IMR-90 (cell line): ENCODE measurements at regions not wholly inside any gene's neighbourhood (a gene's known extent, or its start where the extent isn't known, plus 50 kb on each side); places are given as distances from the start of the nearest gene placed in this dataset.

Experiments used
- ATAC-seq: fragments of 200-7000 bp; cut with Tn5 transposase; 2 replicates; pipeline ENCODE4 v1.9.1; 2020; ENCODE audit warnings: low read depth, mild to moderate bottlenecking, moderate library complexity
- BruUV-seq: library from RNA; stranded (reverse); fragments of 400-500 nt; replicated peaks from 2 replicates; lab custom pipeline; 2021; lab: Mats Ljungman, UMichigan
- CTCF ChIA-PET: fragments of 300-600 bp; formaldehyde crosslinking; extraction: SDS; loops from one replicate; lab custom pipeline; 2021; ENCODE audit warnings: antibody characterized with exemption; lab: Yijun Ruan, JAX
- POLR2A ChIA-PET: fragments of 300-600 bp; sonication (Branson Sonifier 250); formaldehyde crosslinking; loops from one replicate; lab custom pipeline; 2022; ENCODE audit warnings: antibody characterized with exemption; ENCODE audit not compliant: unreplicated experiment; lab: Charles Lee
- DNase-seq: peaks from one replicate; pipeline ENCODE4 v3.0.0; 2013
- H2AFZ ChIP-seq: replicated peaks from 2 replicates; pipeline ENCODE3; 2013; ENCODE audit warnings: low read length, mild to moderate bottlenecking; ENCODE audit not compliant: poor library complexity
- H2AK5ac ChIP-seq: 2 replicates; pipeline ENCODE4 v1.6.1; 2013; ENCODE audit warnings: low read depth, low read length, inconsistent platforms
- H2AK9ac ChIP-seq: replicated peaks from 2 replicates; pipeline ENCODE3; 2013; ENCODE audit warnings: mild to moderate bottlenecking, low read depth, low read length, moderate library complexity; ENCODE audit not compliant: poor library complexity
- H2BK120ac ChIP-seq: 2 replicates; pipeline ENCODE4 v1.6.1; 2013; ENCODE audit warnings: low read depth, low read length, inconsistent platforms
- H2BK15ac ChIP-seq: 3 replicates; pipeline ENCODE4 v1.6.1; 2013; ENCODE audit warnings: low read depth, low read length, inconsistent platforms
- H2BK20ac ChIP-seq: 2 replicates; pipeline ENCODE4 v1.6.1; 2013; ENCODE audit warnings: low read depth, mild to moderate bottlenecking, inconsistent platforms, low read length, moderate library complexity
- H2BK5ac ChIP-seq: 2 replicates; pipeline ENCODE4 v1.6.1; 2013; ENCODE audit warnings: mild to moderate bottlenecking, low read depth, low read length, inconsistent platforms; ENCODE audit not compliant: poor library complexity, severe bottlenecking
- H3K14ac ChIP-seq: replicated peaks from 2 replicates; pipeline ENCODE4 v1.6.1; 2013; ENCODE audit warnings: low read depth, low read length, inconsistent platforms
- H3K18ac ChIP-seq: 2 replicates; pipeline ENCODE4 v1.6.1; 2013; ENCODE audit warnings: low read depth, low read length, control low read depth
- H3K23ac ChIP-seq: 2 replicates; pipeline ENCODE4 v1.6.1; 2013; ENCODE audit warnings: low read depth, low read length, inconsistent platforms
- H3K27ac ChIP-seq: 2 replicates; pipeline ENCODE4 v1.5.1; 2013; ENCODE audit warnings: mild to moderate bottlenecking, control low read depth, low read length; ENCODE audit not compliant: insufficient read depth
- H3K27me3 ChIP-seq: 2 replicates; pipeline ENCODE4 v1.6.1; 2013; ENCODE audit warnings: low read length; ENCODE audit not compliant: control insufficient read depth, insufficient read depth
- H3K36me3 ChIP-seq: 2 replicates; pipeline ENCODE4 v1.6.1; 2013; ENCODE audit warnings: low read length, mixed read lengths; ENCODE audit not compliant: control insufficient read depth, insufficient read depth
- H3K4ac ChIP-seq: 2 replicates; pipeline ENCODE4 v1.6.1; 2013; ENCODE audit warnings: low read depth, low read length, inconsistent platforms
- H3K4me1 ChIP-seq: 2 replicates; pipeline ENCODE4 v1.6.1; 2013; ENCODE audit warnings: low read length, mixed read lengths; ENCODE audit not compliant: control insufficient read depth, insufficient read depth
- H3K4me2 ChIP-seq: 2 replicates; pipeline ENCODE4 v1.6.1; 2013; ENCODE audit warnings: low read depth, mild to moderate bottlenecking, control low read depth, low read length, moderate library complexity
- H3K4me3 ChIP-seq: 2 replicates; pipeline ENCODE4 v1.5.1; 2013; ENCODE audit warnings: low read depth, mild to moderate bottlenecking, control low read depth, low read length, moderate library complexity; ENCODE audit not compliant: insufficient read depth
- H3K56ac ChIP-seq: 2 replicates; pipeline ENCODE4 v1.6.1; 2013; ENCODE audit warnings: low read length, inconsistent platforms; ENCODE audit not compliant: insufficient read depth; ENCODE audit errors: extremely low read depth
- H3K79me1 ChIP-seq, 2 experiments: 2 replicates each; pipeline ENCODE4 v1.6.1; 2013; ENCODE audit warnings: low read length in 2 of 2, inconsistent platforms in 1 of 2, low read depth in 1 of 2
- H3K9ac ChIP-seq: 2 replicates; pipeline ENCODE4 v1.6.1; 2013; ENCODE audit warnings: low read depth, low read length, control low read depth
- H3K9me1 ChIP-seq: 2 replicates; pipeline ENCODE4 v1.6.1; 2013; ENCODE audit warnings: low read length, inconsistent platforms; ENCODE audit not compliant: insufficient read depth
- H3K9me3 ChIP-seq: 2 replicates; pipeline ENCODE4 v1.6.1; 2013; ENCODE audit warnings: low read length; ENCODE audit not compliant: control insufficient read depth, insufficient read depth
- H4K20me1 ChIP-seq: 2 replicates; pipeline ENCODE4 v1.6.1; 2013; ENCODE audit warnings: low read length, inconsistent platforms; ENCODE audit not compliant: insufficient read depth
- H4K5ac ChIP-seq: 2 replicates; pipeline ENCODE4 v1.6.1; 2013; ENCODE audit warnings: mild to moderate bottlenecking, low read depth, low read length, control low read depth
- H4K8ac ChIP-seq, 2 experiments: 2 replicates each; pipeline ENCODE4 v1.6.1; 2013; ENCODE audit warnings: low read depth in 2 of 2, low read length in 2 of 2, control low read depth in 1 of 2, inconsistent platforms in 1 of 2
- H4K91ac ChIP-seq: 2 replicates; pipeline ENCODE4 v1.6.1; 2013; ENCODE audit warnings: low read depth, low read length, inconsistent platforms; ENCODE audit not compliant: insufficient read depth
- BHLHE40 ChIP-seq: fragments of 150-350 bp; IDR thresholded peaks from 2 replicates; pipeline ENCODE4 v1.6.1; 2016; ENCODE audit warnings: mild to moderate bottlenecking, low read depth, low read length
- CEBPB ChIP-seq: IDR thresholded peaks from 2 replicates; pipeline ENCODE4 v1.6.1; 2012; ENCODE audit warnings: low read depth, low read length, improper control_type of control experiment
- CHD1 ChIP-seq: IDR thresholded peaks from 2 replicates; pipeline ENCODE4 v1.6.1; 2012; ENCODE audit warnings: low read depth, low read length, improper control_type of control experiment
- FOS ChIP-seq: fragments of 150-350 bp; IDR thresholded peaks from 2 replicates; pipeline ENCODE4 v1.6.1; 2016; ENCODE audit warnings: low read depth, low read length
- MAFK ChIP-seq: IDR thresholded peaks from 2 replicates; pipeline ENCODE4 v1.6.1; 2012; ENCODE audit warnings: low read depth, low read length, improper control_type of control experiment
- MAZ ChIP-seq: IDR thresholded peaks from 2 replicates; pipeline ENCODE4 v1.6.1; 2012; ENCODE audit warnings: low read depth, mild to moderate bottlenecking, low read length, improper control_type of control experiment, moderate library complexity, borderline replicate concordance
- MXI1 ChIP-seq: IDR thresholded peaks from 2 replicates; pipeline ENCODE4 v1.6.1; 2012; ENCODE audit warnings: low read depth, mild to moderate bottlenecking, low read length, moderate library complexity, borderline replicate concordance
- NFE2L2 ChIP-seq: fragments of 150-350 bp; IDR thresholded peaks from 2 replicates; pipeline ENCODE4 v1.6.1; 2016; ENCODE audit warnings: low read depth, mild to moderate bottlenecking, low read length
- POLR2A ChIP-seq: IDR thresholded peaks from 2 replicates; pipeline ENCODE4 v1.6.1; 2012; ENCODE audit warnings: mild to moderate bottlenecking, low read depth, low read length
- RCOR1 ChIP-seq: IDR thresholded peaks from 2 replicates; pipeline ENCODE4 v1.6.1; 2012; ENCODE audit warnings: mild to moderate bottlenecking, low read length, improper control_type of control experiment; ENCODE audit not compliant: insufficient replicate concordance
- RFX5 ChIP-seq: IDR thresholded peaks from 2 replicates; pipeline ENCODE4 v1.8.0; 2012; ENCODE audit warnings: low read depth, mild to moderate bottlenecking, low read length, moderate library complexity
- SMC3 ChIP-seq: fragments of 150-350 bp; IDR thresholded peaks from 2 replicates; pipeline ENCODE4 v1.6.1; 2016; ENCODE audit warnings: low read depth, mild to moderate bottlenecking, antibody characterized with exemption, low read length, moderate library complexity
- WGBS, 2 experiments: methylation state at CpG; one replicate each; pipeline versions ENCODE4 v1.1.5 to v1.1.7; 2013; ENCODE audit warnings: missing lambda C conversion rate in 2 of 2; ENCODE audit not compliant: insufficient read length in 1 of 2; ENCODE audit errors: extremely low coverage in 2 of 2; 5-methylcytosine and 5-hydroxymethylcytosine counted together
- dilution Hi-C: fragments of 300-500 bp; cut with HindIII; formaldehyde crosslinking; loops from one replicate; pipeline ENCODE4 v1.14.3; 2018; ENCODE audit warnings: low sequenced_read_pairs; ENCODE audit not compliant: unreplicated experiment
- in situ Hi-C: fragments of 300-500 bp; cut with MboI; formaldehyde crosslinking; loops from 3 replicates; pipeline ENCODE4 v1.14.3; 2019; ENCODE audit warnings: low sequenced_read_pairs, inconsistent platforms, mixed read lengths
- intact Hi-C: fragments of 100-400 bp; cut with micrococcal nuclease; formaldehyde crosslinking; loops from 2 replicates; pipeline ENCODE4 v1.10.0; 2022
- TF ChIP-seq, protein P1 (sequence below): conservative IDR thresholded peaks from 2 replicates; pipeline ENCODE4 v1.5.1; 2012; ENCODE audit warnings: mild to moderate bottlenecking, low read depth, low read length, improper control_type of control experiment
- TF ChIP-seq, protein P2 (sequence below): fragments of 150-350 bp; IDR thresholded peaks from 2 replicates; pipeline ENCODE4 v1.6.1; 2016; ENCODE audit warnings: low read depth, mild to moderate bottlenecking, low read length, moderate library complexity, borderline replicate concordance
- TF ChIP-seq, protein P3 (sequence below): fragments of 150-350 bp; IDR thresholded peaks from 2 replicates; pipeline ENCODE4 v1.6.1; 2017; ENCODE audit warnings: mild to moderate bottlenecking, antibody characterized with exemption, low read length, low read depth

DNA sequence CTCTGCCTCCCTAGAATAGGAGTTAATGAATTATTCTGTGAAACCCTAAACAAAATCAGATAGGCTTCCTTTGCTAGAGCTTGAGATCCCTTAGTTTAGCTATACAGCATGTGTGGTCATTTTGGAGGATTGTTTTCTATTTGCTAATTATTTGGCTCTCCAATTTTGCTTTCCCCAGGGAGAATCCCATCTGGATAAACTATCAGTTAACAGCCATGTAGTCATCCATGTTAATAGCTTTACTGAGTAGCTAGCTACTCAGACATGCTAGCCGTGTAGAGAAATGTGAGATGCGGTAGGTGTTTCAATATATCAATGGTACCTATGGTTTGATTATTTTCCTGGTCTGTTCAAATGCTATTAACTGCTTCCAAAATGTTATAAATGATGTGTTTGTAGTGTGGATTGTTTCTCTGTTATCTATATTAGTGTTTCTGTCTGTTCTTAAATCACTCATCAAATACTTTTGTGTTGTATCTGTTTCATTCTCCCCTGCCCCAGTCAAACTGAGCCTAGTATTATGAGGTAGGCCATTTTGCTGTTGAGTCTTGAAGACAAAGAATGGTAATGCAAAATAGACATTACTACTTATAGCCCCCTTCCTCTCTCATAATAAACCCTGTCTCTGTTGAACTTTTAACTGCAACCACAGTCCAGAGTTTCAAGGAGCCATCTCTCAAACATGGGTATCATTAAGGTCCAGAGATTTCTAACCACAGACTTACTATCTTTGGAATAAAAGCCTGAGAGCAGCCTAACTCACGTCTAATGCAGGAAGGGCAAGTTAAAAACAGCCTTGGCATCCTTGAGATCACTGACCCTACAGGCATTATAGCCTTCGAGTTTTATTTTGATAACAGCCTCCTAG lies 56.1 kb upstream of the GRAMD1B start:
- intact Hi-C loops (no loop called here), in situ Hi-C loops (no loop called here), dilution Hi-C loops (no loop called here)
- no peak overlapping the region for H3K27ac ChIP-seq
- H2BK15ac ChIP-seq: no peak overlapping the region
- BruUV-seq: no TSS peak
- H2AFZ ChIP-seq: no peak overlapping the region
- peaks cover 50% of the 10 kb centered on the region for H3K27me3 ChIP-seq
- H3K4ac ChIP-seq: no peak overlapping the region
- H3K4me3 ChIP-seq: no peak overlapping the region
- no peak overlapping the region for H3K18ac ChIP-seq
- ChIA-PET POLR2A (no interaction called here), CTCF (interaction anchor here (0.7 kb wide), 1 partner anchor 42 kb away, joined by 3 read pairs; no protein-coding TSS in a partner anchor)
- H2BK120ac ChIP-seq: no peak overlapping the region
- H3K14ac ChIP-seq: no peak overlapping the region
- H3K36me3 ChIP-seq: no peaks in the 10 kb centered on the region
- H2BK20ac ChIP-seq: no peak overlapping the region
- no peak overlapping the region for H3K23ac ChIP-seq
- no peak overlapping the region for H2AK9ac ChIP-seq
- no peaks in the 10 kb centered on the region for H4K20me1 ChIP-seq
- H3K9ac ChIP-seq: no peak overlapping the region
- no peak overlapping the region for H2BK5ac ChIP-seq
- no peak overlapping the region for H4K8ac ChIP-seq
- no peak overlapping the region for H4K91ac ChIP-seq
- no peak overlapping the region for H2AK5ac ChIP-seq
- no peak overlapping the region for H4K5ac ChIP-seq
- no peaks in the 10 kb centered on the region for H3K4me1 ChIP-seq
- no peak overlapping the region for H3K4me2 ChIP-seq
- ATAC-seq (no peak), DNase-seq (no peak)
- no peaks in the 10 kb centered on the region for H3K9me3 ChIP-seq
- no peak overlapping the region for H3K56ac ChIP-seq
- H3K79me1 ChIP-seq: no peaks in the 10 kb centered on the region
- H3K9me1 ChIP-seq: no peaks in the 10 kb centered on the region
- 0% methylated on average over 1 of the region's 4 CpGs; no CpG with 5 or more reads in 1 of the 2 experiments for WGBS, 2 experiments
- TF ChIP-seq, protein P1, sequence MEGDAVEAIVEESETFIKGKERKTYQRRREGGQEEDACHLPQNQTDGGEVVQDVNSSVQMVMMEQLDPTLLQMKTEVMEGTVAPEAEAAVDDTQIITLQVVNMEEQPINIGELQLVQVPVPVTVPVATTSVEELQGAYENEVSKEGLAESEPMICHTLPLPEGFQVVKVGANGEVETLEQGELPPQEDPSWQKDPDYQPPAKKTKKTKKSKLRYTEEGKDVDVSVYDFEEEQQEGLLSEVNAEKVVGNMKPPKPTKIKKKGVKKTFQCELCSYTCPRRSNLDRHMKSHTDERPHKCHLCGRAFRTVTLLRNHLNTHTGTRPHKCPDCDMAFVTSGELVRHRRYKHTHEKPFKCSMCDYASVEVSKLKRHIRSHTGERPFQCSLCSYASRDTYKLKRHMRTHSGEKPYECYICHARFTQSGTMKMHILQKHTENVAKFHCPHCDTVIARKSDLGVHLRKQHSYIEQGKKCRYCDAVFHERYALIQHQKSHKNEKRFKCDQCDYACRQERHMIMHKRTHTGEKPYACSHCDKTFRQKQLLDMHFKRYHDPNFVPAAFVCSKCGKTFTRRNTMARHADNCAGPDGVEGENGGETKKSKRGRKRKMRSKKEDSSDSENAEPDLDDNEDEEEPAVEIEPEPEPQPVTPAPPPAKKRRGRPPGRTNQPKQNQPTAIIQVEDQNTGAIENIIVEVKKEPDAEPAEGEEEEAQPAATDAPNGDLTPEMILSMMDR: no peak
- TF ChIP-seq RCOR1: no peak
- TF ChIP-seq POLR2A: no peak
- TF ChIP-seq, protein P2, sequence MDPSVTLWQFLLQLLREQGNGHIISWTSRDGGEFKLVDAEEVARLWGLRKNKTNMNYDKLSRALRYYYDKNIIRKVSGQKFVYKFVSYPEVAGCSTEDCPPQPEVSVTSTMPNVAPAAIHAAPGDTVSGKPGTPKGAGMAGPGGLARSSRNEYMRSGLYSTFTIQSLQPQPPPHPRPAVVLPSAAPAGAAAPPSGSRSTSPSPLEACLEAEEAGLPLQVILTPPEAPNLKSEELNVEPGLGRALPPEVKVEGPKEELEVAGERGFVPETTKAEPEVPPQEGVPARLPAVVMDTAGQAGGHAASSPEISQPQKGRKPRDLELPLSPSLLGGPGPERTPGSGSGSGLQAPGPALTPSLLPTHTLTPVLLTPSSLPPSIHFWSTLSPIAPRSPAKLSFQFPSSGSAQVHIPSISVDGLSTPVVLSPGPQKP: no peak
- no peak for TF ChIP-seq RFX5
- TF ChIP-seq SMC3: no peak
- TF ChIP-seq CHD1: no peak
- TF ChIP-seq BHLHE40: no peak
- TF ChIP-seq, protein P3, sequence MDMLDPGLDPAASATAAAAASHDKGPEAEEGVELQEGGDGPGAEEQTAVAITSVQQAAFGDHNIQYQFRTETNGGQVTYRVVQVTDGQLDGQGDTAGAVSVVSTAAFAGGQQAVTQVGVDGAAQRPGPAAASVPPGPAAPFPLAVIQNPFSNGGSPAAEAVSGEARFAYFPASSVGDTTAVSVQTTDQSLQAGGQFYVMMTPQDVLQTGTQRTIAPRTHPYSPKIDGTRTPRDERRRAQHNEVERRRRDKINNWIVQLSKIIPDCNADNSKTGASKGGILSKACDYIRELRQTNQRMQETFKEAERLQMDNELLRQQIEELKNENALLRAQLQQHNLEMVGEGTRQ: no peak
- no peak for TF ChIP-seq CEBPB
- TF ChIP-seq NFE2L2: no peak
- TF ChIP-seq MAFK: no peak
- no peak for TF ChIP-seq MAZ
- TF ChIP-seq FOS: no peak
- no peak for TF ChIP-seq MXI1
